Panc1 (cell line): ENCODE measurements at regions not wholly inside any gene's neighbourhood (a gene's known extent, or its start where the extent isn't known, plus 50 kb on each side); places are given as distances from the start of the nearest gene placed in this dataset.

ENCODE experiments used
- POLR2AphosphoS5 ChIP-seq: IDR thresholded peaks from 2 replicates; pipeline ENCODE4 v1.6.1; 2012; ENCODE audit warnings: mild to moderate bottlenecking, low read depth, low read length, moderate library complexity
- SIN3A ChIP-seq: IDR thresholded peaks from 2 replicates; pipeline ENCODE4 v1.6.1; 2012; ENCODE audit warnings: low read depth, mild to moderate bottlenecking, low read length, moderate library complexity, borderline replicate concordance; ENCODE audit not compliant: insufficient read depth
- TF ChIP-seq, protein P1 (sequence below): fragments of 450-650 bp; IDR thresholded peaks from 2 replicates; pipeline ENCODE4 v1.5.1; 2017; ENCODE audit warnings: mild to moderate bottlenecking

DNA sequence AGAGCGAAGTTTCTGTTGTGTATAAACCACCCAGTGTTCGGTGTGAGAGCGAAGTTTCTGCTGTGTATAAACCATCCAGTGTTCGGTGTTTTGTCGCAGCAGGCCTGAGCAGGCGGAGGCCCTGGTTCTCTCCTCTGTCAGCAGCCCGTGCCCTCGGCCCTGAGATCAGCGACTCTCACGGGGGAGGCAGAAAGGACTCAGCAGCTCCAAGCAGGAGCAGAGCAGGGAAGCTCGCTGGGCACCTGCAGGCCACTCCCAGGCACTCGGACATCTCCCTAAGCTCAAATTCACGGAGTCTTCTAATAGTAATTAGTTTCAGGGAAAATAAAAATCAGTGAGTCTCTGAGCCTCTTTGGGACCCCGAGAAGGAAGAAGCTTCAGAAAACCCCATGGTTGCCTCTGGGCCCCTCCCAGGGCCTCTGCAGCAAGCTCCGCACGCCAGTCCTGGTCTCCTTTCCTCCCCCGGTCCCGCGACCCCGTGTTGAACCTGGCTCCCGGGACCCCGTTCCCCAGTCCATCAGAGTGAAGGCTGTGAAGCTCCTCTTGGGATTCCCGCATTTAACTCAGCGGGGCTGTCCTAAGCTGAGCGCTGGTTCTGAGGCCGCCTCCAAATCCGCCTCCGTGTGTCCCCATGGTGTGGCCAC, 81.9 kb upstream of the ADAMTS2 start:
- TF ChIP-seq, protein P1, sequence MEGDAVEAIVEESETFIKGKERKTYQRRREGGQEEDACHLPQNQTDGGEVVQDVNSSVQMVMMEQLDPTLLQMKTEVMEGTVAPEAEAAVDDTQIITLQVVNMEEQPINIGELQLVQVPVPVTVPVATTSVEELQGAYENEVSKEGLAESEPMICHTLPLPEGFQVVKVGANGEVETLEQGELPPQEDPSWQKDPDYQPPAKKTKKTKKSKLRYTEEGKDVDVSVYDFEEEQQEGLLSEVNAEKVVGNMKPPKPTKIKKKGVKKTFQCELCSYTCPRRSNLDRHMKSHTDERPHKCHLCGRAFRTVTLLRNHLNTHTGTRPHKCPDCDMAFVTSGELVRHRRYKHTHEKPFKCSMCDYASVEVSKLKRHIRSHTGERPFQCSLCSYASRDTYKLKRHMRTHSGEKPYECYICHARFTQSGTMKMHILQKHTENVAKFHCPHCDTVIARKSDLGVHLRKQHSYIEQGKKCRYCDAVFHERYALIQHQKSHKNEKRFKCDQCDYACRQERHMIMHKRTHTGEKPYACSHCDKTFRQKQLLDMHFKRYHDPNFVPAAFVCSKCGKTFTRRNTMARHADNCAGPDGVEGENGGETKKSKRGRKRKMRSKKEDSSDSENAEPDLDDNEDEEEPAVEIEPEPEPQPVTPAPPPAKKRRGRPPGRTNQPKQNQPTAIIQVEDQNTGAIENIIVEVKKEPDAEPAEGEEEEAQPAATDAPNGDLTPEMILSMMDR: no peak
- TF ChIP-seq POLR2AphosphoS5: no peak
- TF ChIP-seq SIN3A: no peak
